ENCODE measurements at regions not wholly inside any gene's neighbourhood (a gene's known extent, or its start where the extent isn't known, plus 50 kb on each side); places are given as distances from the start of the nearest gene placed in this dataset.

DNA sequence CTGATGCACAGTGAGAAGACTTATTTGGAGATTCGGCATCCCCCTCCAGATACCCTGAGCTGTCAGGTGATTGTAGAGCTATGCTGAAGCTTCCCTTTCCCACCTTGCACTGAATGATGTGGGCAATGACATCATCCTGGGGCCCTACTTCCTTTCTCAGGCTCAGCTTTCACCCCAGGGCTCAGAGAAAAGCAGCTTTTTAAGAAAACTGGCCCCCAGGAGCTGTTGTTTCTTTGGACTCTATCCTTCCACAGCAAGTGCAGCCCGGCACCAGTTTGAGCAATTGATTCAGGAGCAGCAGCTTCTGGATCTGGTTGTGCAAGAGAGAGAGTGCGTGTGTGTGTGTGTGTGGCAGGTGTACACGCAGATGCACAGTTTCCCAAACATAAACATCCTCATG is 251.3 kb downstream of the ANAPC1 start:
- H3K4me1 ChIP-seq: no peaks in the 10 kb centered on the region
- no peak for DNase-seq
- intact Hi-C loops (cut with DNase I): no loop called here
- H3K9me3 ChIP-seq: no peaks in the 10 kb centered on the region
- WGBS, 2 donors: 75 to 81% methylated on average over 4 of the region's 4 CpGs
- H3K27ac ChIP-seq: no peak overlapping the region
- TF ChIP-seq, protein P1, sequence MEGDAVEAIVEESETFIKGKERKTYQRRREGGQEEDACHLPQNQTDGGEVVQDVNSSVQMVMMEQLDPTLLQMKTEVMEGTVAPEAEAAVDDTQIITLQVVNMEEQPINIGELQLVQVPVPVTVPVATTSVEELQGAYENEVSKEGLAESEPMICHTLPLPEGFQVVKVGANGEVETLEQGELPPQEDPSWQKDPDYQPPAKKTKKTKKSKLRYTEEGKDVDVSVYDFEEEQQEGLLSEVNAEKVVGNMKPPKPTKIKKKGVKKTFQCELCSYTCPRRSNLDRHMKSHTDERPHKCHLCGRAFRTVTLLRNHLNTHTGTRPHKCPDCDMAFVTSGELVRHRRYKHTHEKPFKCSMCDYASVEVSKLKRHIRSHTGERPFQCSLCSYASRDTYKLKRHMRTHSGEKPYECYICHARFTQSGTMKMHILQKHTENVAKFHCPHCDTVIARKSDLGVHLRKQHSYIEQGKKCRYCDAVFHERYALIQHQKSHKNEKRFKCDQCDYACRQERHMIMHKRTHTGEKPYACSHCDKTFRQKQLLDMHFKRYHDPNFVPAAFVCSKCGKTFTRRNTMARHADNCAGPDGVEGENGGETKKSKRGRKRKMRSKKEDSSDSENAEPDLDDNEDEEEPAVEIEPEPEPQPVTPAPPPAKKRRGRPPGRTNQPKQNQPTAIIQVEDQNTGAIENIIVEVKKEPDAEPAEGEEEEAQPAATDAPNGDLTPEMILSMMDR (IDR thresholded peaks at IDR 0.05): no peak
- no peak for TF ChIP-seq POLR2A (IDR thresholded peaks at IDR 0.05)
- H3K4me3 ChIP-seq (replicated peaks in 1 of 3): no peak overlapping the region
- H3K27me3 ChIP-seq: no peaks in the 10 kb centered on the region
- H3K36me3 ChIP-seq: no peaks in the 10 kb centered on the region

DNA sequence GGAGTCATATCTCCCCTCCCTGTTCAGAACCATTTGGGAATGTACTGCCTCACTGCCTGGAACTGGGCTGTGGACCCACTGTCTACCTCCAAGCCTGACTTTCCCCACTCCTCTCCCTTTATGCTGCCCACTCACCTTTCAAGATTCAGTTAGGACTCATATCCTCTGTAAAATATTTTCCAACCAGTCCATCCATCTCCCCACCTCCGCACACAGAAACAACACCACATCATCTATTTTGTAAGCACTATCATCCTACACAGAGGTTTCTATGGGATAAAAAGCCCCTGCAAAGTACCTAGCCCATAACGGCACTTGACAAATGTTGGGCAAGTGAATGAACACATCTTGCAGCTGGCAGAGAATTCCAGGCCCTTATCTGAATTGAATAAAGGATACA is 250.8 kb downstream of the ANAPC1 start:
- TF ChIP-seq, protein P1 (IDR thresholded peaks at IDR 0.05): no peak
- TF ChIP-seq POLR2A (IDR thresholded peaks at IDR 0.05): no peak
- intact Hi-C loops (cut with DNase I): no loop called here
- WGBS, 2 donors: 92 to 97% methylated on average over 2 of the region's 2 CpGs
- no peaks in the 10 kb centered on the region for H3K27me3 ChIP-seq
- no peak overlapping the region for H3K4me3 ChIP-seq (replicated peaks in 1 of 3)
- DNase-seq: no peak
- H3K9me3 ChIP-seq: no peaks in the 10 kb centered on the region
- H3K27ac ChIP-seq: no peak overlapping the region
- no peaks in the 10 kb centered on the region for H3K4me1 ChIP-seq
- H3K36me3 ChIP-seq: no peaks in the 10 kb centered on the region

DNA sequence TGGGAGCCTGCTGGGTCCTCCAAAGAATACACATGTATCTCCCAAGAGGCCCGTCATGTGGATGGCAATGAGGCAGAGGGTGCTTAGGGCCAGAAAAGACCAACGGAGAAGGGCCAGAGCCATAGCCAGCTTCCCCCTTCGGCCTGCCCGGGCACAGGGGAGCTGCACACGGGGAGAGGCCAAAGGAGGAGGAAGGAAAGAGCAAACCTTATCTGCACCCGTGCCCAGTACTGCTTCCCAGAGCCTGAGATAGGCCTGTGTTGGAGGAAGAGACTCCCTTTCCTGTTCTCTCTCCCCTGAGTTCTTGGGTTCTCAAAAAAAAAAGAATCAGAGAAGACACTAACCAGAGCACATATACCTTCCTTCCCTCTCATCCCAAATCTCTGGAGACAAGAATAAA is 250.3 kb downstream of the ANAPC1 start:
- Histone ChIP-seq H3K4me3 (replicated peaks in 1 of 3) (no peak overlapping the region), H3K36me3 (no peaks in the 10 kb centered on the region), H3K27ac (no peak overlapping the region), H3K4me1 (no peaks in the 10 kb centered on the region), H3K27me3 (no peaks in the 10 kb centered on the region), H3K9me3 (no peaks in the 10 kb centered on the region)
- no peak for TF ChIP-seq POLR2A (IDR thresholded peaks at IDR 0.05)
- TF ChIP-seq, protein P1 (IDR thresholded peaks at IDR 0.05): no peak
- DNase-seq: no peak
- intact Hi-C loops (cut with DNase I): no loop called here
- WGBS, 2 donors: 71 to 83% methylated on average over 6 of the region's 6 CpGs

DNA sequence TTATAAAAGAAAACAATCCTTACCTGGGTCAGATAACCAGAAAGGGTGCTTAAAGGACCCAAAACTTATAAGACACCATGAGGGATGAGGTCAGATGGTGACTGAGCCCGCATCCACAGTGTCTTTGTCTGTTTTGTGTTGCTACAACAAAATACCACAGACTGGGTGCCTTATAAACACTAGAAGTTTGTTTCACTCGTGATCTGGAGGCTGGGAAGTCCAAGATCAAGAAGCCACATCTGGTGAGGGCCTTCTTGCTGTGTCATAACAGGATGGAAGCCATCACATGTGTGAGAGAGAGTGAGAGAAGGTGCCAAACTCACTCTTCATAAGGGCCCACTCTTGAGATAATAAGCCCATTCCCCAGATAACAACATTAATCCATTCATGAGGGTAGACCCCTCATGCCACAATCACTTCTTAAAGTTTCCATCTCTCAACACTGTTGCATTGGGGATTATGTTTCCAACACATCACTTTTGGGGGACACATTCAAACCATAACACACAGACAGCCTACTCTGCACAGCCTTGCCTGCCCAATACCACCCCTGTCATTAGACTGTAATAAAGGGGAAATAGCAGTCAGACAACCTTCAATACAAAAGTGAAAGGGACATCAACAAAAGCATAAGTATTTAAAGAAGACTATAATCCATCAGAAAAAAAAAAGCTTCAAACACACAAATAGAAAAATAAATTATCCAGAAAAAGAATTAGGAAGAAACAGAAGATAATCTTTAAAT is 249.8 kb downstream of the ANAPC1 start:
- H3K27ac ChIP-seq: no peak overlapping the region
- intact Hi-C loops (cut with DNase I): no loop called here
- DNase-seq: no peak
- no peak for TF ChIP-seq POLR2A (IDR thresholded peaks at IDR 0.05)
- TF ChIP-seq, protein P1 (IDR thresholded peaks at IDR 0.05): no peak
- no peaks in the 10 kb centered on the region for H3K9me3 ChIP-seq
- no peaks in the 10 kb centered on the region for H3K4me1 ChIP-seq
- no peaks in the 10 kb centered on the region for H3K36me3 ChIP-seq
- H3K4me3 ChIP-seq (replicated peaks in 1 of 3): no peak overlapping the region
- WGBS, 2 donors: 94 to 100% methylated on average over 2 of the region's 2 CpGs
- no peaks in the 10 kb centered on the region for H3K27me3 ChIP-seq

DNA sequence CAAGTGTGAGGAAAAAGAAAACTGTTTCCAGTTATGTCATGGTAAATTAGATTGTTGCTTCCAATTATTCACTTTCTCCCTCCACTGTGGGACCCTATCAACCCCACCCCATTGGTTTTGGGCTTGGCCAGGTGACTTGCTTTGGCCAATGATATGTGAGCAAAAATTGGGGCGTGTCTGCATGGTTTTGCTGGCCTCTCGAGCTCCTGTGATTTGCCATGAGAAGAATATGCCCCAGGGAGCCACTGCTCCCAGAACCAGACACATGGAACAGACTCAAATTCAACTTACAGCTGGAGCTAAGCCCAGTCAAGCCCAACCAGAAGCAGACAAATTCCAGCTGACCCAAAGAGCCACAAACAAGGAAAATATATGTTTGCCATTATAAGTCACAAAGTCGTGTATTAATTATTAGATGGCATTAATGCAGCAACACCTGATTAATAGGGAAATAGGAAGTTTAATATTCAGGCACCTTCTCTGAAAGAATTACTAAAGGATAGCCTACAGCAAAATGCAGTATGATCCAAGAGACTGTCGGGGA is 248.9 kb downstream of the ANAPC1 start:
- TF ChIP-seq POLR2A (IDR thresholded peaks at IDR 0.05): no peak
- TF ChIP-seq, protein P1 (IDR thresholded peaks at IDR 0.05): no peak
- H3K36me3 ChIP-seq: no peaks in the 10 kb centered on the region

More for the DNA sequence above, 248.9 kb downstream of the ANAPC1 start:
- WGBS, 2 donors: 79 to 80% methylated on average over 4 of the region's 4 CpGs
- no peak for DNase-seq
- Histone ChIP-seq H3K4me1 (no peaks in the 10 kb centered on the region), H3K27ac (no peak overlapping the region), H3K27me3 (no peaks in the 10 kb centered on the region), H3K4me3 (replicated peaks in 1 of 3) (no peak overlapping the region), H3K9me3 (no peaks in the 10 kb centered on the region)
- intact Hi-C loops (cut with DNase I): no loop called here

Data from thyroid gland (tissue), 4 donors.